Right cardiac atrium (tissue), 5 donors: ENCODE measurements at regions not wholly inside any gene's neighbourhood (a gene's known extent, or its start where the extent isn't known, plus 50 kb on each side); places are given as distances from the start of the nearest gene placed in this dataset.

Experiments
- ATAC-seq, 2 donors: fragments of 200-7000 bp; cut with Tn5 transposase; one replicate each; pipeline versions ENCODE4 v1.8.0 to v1.9.1; 2020; ENCODE audit warnings: moderate library complexity in 2 of 2, mild to moderate bottlenecking in 1 of 2
- DNase-seq, 3 donors: peaks; one replicate each; pipeline ENCODE4 v3.0.0-alpha.2; 2020
- H3K27ac ChIP-seq: one replicate; pipeline ENCODE4 v1.5.1; 2013; ENCODE audit warnings: mild to moderate bottlenecking, low read length, control low read depth, moderate library complexity
- H3K27me3 ChIP-seq: one replicate; pipeline ENCODE4 v1.6.1; 2013; ENCODE audit not compliant: control insufficient read depth, insufficient read depth
- H3K4me1 ChIP-seq: one replicate; pipeline ENCODE4 v1.6.1; 2013; ENCODE audit warnings: low read length; ENCODE audit not compliant: control insufficient read depth, insufficient read depth
- H3K4me3 ChIP-seq: one replicate; pipeline ENCODE4 v1.5.1; 2013; ENCODE audit warnings: low read length, control low read depth
- H3K9me3 ChIP-seq: one replicate; pipeline ENCODE4 v1.6.1; 2013; ENCODE audit warnings: low read length; ENCODE audit not compliant: control insufficient read depth
- WGBS: extraction: QIAGEN DNeasy Blood & Tissue Kit; methylation state at CpG from one replicate; pipeline ENCODE4 v1.1.7; 2013; 5-methylcytosine and 5-hydroxymethylcytosine counted together
- intact Hi-C, 4 donors: fragments of 100-400 bp; cut with DNase I; formaldehyde crosslinking; loops; one replicate each; pipeline versions ENCODE4 v1.11.0 to v1.14.0; 2022 to 2023
- donor health status: healthy with polysubstance abuse.
- donor health status: DM: no; HTN: yes; CAD: no.
- donor health status: DM: no; HTN: no; CAD: no.
- donor health status: DM: no; HTN: yes; CAD: no; lungs with severe emphysema.
- donor health status: DM: yes; HTN: yes; CAD: no.

- no peak for ATAC-seq
- Histone ChIP-seq H3K27me3 (no peaks in the 10 kb centered on the region), H3K27ac (no peak overlapping the region), H3K4me1 (no peaks in the 10 kb centered on the region), H3K4me3 (no peak overlapping the region), H3K9me3 (no peaks in the 10 kb centered on the region)
- 96% methylated on average over 8 of the region's 8 CpGs for WGBS
- intact Hi-C loops: loop anchor here (5.0 to 10.0 kb wide), 3 partner anchors 53 to 513 kb away; partner anchors contain the start of gene ACKR3 (in 1 of the 4)
- DNase-seq: no peak
Observed at GRCh38 chr2:236513956-236514355, 55.7 kb upstream of the ACKR3 start.

GRCh38 chr2:236516708-236517107 lies 52.9 kb upstream of the ACKR3 start:
- H3K9me3 ChIP-seq: no peaks in the 10 kb centered on the region
- no peak overlapping the region for H3K27ac ChIP-seq
- H3K4me3 ChIP-seq: no peak overlapping the region
- intact Hi-C loops: loop anchor here in 2 of 4 donors (5.0 to 10.0 kb wide), 2 partner anchors 51 to 508 kb away; partner anchors contain the start of gene ACKR3 (in 1 of the 2)
- WGBS: 90% methylated on average over 6 of the region's 6 CpGs
- H3K4me1 ChIP-seq: no peaks in the 10 kb centered on the region
- DNase-seq: no peak
- no peak for ATAC-seq
- H3K27me3 ChIP-seq: no peaks in the 10 kb centered on the region

GRCh38 chr2:236517251-236518031 lies 52.2 kb upstream of the ACKR3 start:
- Histone ChIP-seq H3K27ac (no peak overlapping the region), H3K4me3 (no peak overlapping the region), H3K27me3 (no peaks in the 10 kb centered on the region), H3K9me3 (no peaks in the 10 kb centered on the region), H3K4me1 (no peaks in the 10 kb centered on the region)
- intact Hi-C loops: loop anchor here in 2 of 4 donors (5.0 to 10.0 kb wide), 2 partner anchors 50 to 507 kb away; partner anchors contain the start of gene ACKR3 (in 1 of the 2)
- no peak for DNase-seq
- 50% methylated on average over 11 of the region's 11 CpGs for WGBS
- no peak for ATAC-seq
